A549 (cell line): ENCODE measurements at regions not wholly inside any gene's neighbourhood (a gene's known extent, or its start where the extent isn't known, plus 50 kb on each side); places are given as distances from the start of the nearest gene placed in this dataset.

Experiments
- ELK1 ChIP-seq: fragments of 150-350 bp; IDR thresholded peaks from 2 replicates; pipeline ENCODE4 v1.6.1; 2014; ENCODE audit warnings: low read depth, mild to moderate bottlenecking, low read length
- EP300 ChIP-seq, 2 experiments: fragments of >200 bp; sonication (Bioruptor Twin); formaldehyde crosslinking; IDR thresholded peaks; 2 replicates in 1 of 2; 3 replicates in 1 of 2; pipeline ENCODE4 v1.6.1; 2016 to 2017
- RAD21 ChIP-seq, 2 experiments: fragments of >200 bp in 1 of 2; sonication (Bioruptor Twin) in 1 of 2; formaldehyde crosslinking in 1 of 2; IDR thresholded peaks in 1 of 2; conservative IDR thresholded peaks in 1 of 2; 2 replicates in 1 of 2; 3 replicates in 1 of 2; pipeline ENCODE4 v1.6.1; 2012 to 2018; ENCODE audit warnings: inconsistent platforms in 1 of 2
- SREBF2 ChIP-seq: fragments of 450-650 bp; IDR thresholded peaks from 2 replicates; pipeline ENCODE4 v1.6.1; 2014; ENCODE audit warnings: mild to moderate bottlenecking, moderate library complexity

GRCh38 chr1:115142616-115143015 is 53.3 kb upstream of the TSPAN2 start:
- no peak for TF ChIP-seq SREBF2
- no peak for TF ChIP-seq EP300 (IDR thresholded peaks at IDR 0.05)
- no peak for TF ChIP-seq RAD21 (conservative IDR thresholded peaks at IDR 0.05 in 1 of 2, IDR thresholded peaks at IDR 0.05 in 1 of 2)
- TF ChIP-seq ELK1, result no peak
